ENCODE measurements at regions not wholly inside any gene's neighbourhood (a gene's known extent, or its start where the extent isn't known, plus 50 kb on each side); places are given as distances from the start of the nearest gene placed in this dataset.

DNA sequence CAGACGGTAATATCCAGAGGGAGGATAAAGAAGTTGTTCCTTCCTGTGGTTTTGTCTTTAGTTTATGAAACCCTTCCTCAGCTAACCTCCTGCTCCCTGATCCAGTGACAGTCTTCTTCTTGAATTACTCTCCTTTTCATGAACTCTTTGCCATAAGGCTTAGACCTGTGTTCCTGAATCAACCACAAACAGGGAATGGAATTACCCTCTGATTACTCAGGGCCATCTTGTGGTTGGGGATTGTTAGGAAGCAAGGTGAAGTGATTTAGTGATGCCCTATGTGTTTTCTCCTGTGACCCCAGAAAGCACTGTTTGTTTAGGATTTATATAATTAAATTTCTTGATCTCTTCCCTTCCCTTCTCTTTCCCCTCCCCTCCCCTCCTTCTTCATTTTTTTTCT lies 409.1 kb downstream of the TAF11L14 start:
- intact Hi-C loops (cut with micrococcal nuclease): loop anchor here (10.0 kb wide), 1 partner anchor 829 kb away; the partner anchor contains the start of gene BASP1
- TF ChIP-seq CEBPB (IDR thresholded peaks at IDR 0.05; ENCODE audit: low read depth, low read length) (no peak), RAD21 (IDR thresholded peaks at IDR 0.05; ENCODE audit: low read length) (no peak), POLR2A (IDR thresholded peaks at IDR 0.05; ENCODE audit: low read depth, low read length) (no peak), MAZ (IDR thresholded peaks at IDR 0.05; ENCODE audit: borderline replicate concordance, low read depth, low read length) (no peak), FOS (IDR thresholded peaks at IDR 0.05; ENCODE audit: low read depth, low read length) (no peak), MAFK (IDR thresholded peaks at IDR 0.05; ENCODE audit: low read depth, low read length) (no peak), RCOR1 (IDR thresholded peaks at IDR 0.05; ENCODE audit: insufficient replicate concordance, low read length) (no peak), RFX5 (IDR thresholded peaks at IDR 0.05; ENCODE audit: low read depth, low read length) (no peak), USF2 (IDR thresholded peaks at IDR 0.05; ENCODE audit: low read depth, low read length) (no peak), CHD1 (IDR thresholded peaks at IDR 0.05; ENCODE audit: low read depth, low read length) (no peak), NFE2L2 (IDR thresholded peaks at IDR 0.05; ENCODE audit: low read depth, low read length) (no peak), SMC3 (IDR thresholded peaks at IDR 0.05; ENCODE audit: low read depth, low read length) (no peak), MXI1 (IDR thresholded peaks at IDR 0.05; ENCODE audit: borderline replicate concordance, low read depth, low read length) (no peak), BHLHE40 (IDR thresholded peaks at IDR 0.05; ENCODE audit: low read depth, low read length) (no peak)
- TF ChIP-seq, protein P1, sequence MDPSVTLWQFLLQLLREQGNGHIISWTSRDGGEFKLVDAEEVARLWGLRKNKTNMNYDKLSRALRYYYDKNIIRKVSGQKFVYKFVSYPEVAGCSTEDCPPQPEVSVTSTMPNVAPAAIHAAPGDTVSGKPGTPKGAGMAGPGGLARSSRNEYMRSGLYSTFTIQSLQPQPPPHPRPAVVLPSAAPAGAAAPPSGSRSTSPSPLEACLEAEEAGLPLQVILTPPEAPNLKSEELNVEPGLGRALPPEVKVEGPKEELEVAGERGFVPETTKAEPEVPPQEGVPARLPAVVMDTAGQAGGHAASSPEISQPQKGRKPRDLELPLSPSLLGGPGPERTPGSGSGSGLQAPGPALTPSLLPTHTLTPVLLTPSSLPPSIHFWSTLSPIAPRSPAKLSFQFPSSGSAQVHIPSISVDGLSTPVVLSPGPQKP (IDR thresholded peaks at IDR 0.05; ENCODE audit: borderline replicate concordance, low read depth, low read length): no peak
- TF ChIP-seq, protein P2, sequence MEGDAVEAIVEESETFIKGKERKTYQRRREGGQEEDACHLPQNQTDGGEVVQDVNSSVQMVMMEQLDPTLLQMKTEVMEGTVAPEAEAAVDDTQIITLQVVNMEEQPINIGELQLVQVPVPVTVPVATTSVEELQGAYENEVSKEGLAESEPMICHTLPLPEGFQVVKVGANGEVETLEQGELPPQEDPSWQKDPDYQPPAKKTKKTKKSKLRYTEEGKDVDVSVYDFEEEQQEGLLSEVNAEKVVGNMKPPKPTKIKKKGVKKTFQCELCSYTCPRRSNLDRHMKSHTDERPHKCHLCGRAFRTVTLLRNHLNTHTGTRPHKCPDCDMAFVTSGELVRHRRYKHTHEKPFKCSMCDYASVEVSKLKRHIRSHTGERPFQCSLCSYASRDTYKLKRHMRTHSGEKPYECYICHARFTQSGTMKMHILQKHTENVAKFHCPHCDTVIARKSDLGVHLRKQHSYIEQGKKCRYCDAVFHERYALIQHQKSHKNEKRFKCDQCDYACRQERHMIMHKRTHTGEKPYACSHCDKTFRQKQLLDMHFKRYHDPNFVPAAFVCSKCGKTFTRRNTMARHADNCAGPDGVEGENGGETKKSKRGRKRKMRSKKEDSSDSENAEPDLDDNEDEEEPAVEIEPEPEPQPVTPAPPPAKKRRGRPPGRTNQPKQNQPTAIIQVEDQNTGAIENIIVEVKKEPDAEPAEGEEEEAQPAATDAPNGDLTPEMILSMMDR (conservative IDR thresholded peaks at IDR 0.05; ENCODE audit: low read depth, low read length): no peak

More for the DNA sequence above, 409.1 kb downstream of the TAF11L14 start:
- Histone ChIP-seq H3K4me3 (ENCODE audit: insufficient read depth, low read depth, low read length) (no peak overlapping the region), H3K23ac (ENCODE audit: low read depth, low read length) (no peak overlapping the region), H3K27ac (ENCODE audit: insufficient read depth, low read length) (no peak overlapping the region), H3K56ac (ENCODE audit: extremely low read depth, insufficient read depth, low read length) (no peak overlapping the region), H3K9ac (ENCODE audit: low read depth, low read length) (no peak overlapping the region), H3K27me3 (ENCODE audit: control insufficient read depth, insufficient read depth, low read length) (no peaks in the 10 kb centered on the region), H2AFZ (replicated peaks; ENCODE audit: low read length, poor library complexity) (no peak overlapping the region), H4K5ac (ENCODE audit: low read depth, low read length) (no peak overlapping the region), H4K20me1 (ENCODE audit: insufficient read depth, low read length) (no peaks in the 10 kb centered on the region), H2BK5ac (ENCODE audit: low read depth, low read length, poor library complexity, severe bottlenecking) (no peak overlapping the region), H3K4ac (ENCODE audit: low read depth, low read length) (no peak overlapping the region), H2AK9ac (replicated peaks; ENCODE audit: low read depth, low read length, poor library complexity) (no peak overlapping the region), H3K36me3 (ENCODE audit: control insufficient read depth, insufficient read depth, low read length) (no peaks in the 10 kb centered on the region), H3K4me2 (ENCODE audit: low read depth, low read length) (no peak overlapping the region), H3K18ac (ENCODE audit: low read depth, low read length) (no peak overlapping the region), H4K91ac (ENCODE audit: insufficient read depth, low read depth, low read length) (no peak overlapping the region), H2BK120ac (ENCODE audit: low read depth, low read length) (no peak overlapping the region), H3K14ac (replicated peaks; ENCODE audit: low read depth, low read length) (no peak overlapping the region), H3K9me1 (ENCODE audit: insufficient read depth, low read length) (no peaks in the 10 kb centered on the region), H2BK20ac (ENCODE audit: low read depth, low read length) (no peak overlapping the region), H2BK15ac (ENCODE audit: low read depth, low read length) (no peak overlapping the region), H3K79me1 (ENCODE audit: low read depth in 1 of 2, low read length in 2 of 2) (no peaks in the 10 kb centered on the region), H3K4me1 (ENCODE audit: control insufficient read depth, insufficient read depth, low read length) (no peaks in the 10 kb centered on the region), H2AK5ac (ENCODE audit: low read depth, low read length) (no peak overlapping the region), H4K8ac (ENCODE audit: low read depth in 2 of 2, low read length in 2 of 2) (no peak overlapping the region), H3K9me3 (ENCODE audit: control insufficient read depth, insufficient read depth, low read length) (no peaks in the 10 kb centered on the region)
- no peak for ATAC-seq (ENCODE audit: low read depth)
- BruUV-seq (replicated peaks): no TSS peak
- in situ Hi-C loops (cut with MboI; ENCODE audit: low sequenced_read_pairs) (no loop called here), dilution Hi-C loops (cut with HindIII; ENCODE audit: low sequenced_read_pairs, unreplicated experiment) (no loop called here)
- POLR2A ChIA-PET (ENCODE audit: unreplicated experiment): interaction anchor here (0.6 to 0.7 kb wide), 2 partner anchors 12 to 212 kb away, joined by 3 read pairs; no protein-coding TSS in a partner anchor
- CTCF ChIA-PET: no interaction called here
- WGBS, 2 experiments (ENCODE audit: extremely low coverage in 2 of 2, insufficient read length in 1 of 2): no CpG with 5 or more reads among the region's 1 CpG
- DNase-seq: no peak

All from IMR-90 (cell line).